GM18508 (cell line): ENCODE measurements at regions not wholly inside any gene's neighbourhood (a gene's known extent, or its start where the extent isn't known, plus 50 kb on each side); places are given as distances from the start of the nearest gene placed in this dataset.

Source experiments
- ATAC-seq: cut with Tn5 transposase; IDR thresholded peaks from one replicate; pipeline ENCODE4 v1.9.1; 2021; ENCODE audit warnings: moderate number of reproducible peaks; ENCODE audit not compliant: insufficient read depth, unreplicated experiment

DNA sequence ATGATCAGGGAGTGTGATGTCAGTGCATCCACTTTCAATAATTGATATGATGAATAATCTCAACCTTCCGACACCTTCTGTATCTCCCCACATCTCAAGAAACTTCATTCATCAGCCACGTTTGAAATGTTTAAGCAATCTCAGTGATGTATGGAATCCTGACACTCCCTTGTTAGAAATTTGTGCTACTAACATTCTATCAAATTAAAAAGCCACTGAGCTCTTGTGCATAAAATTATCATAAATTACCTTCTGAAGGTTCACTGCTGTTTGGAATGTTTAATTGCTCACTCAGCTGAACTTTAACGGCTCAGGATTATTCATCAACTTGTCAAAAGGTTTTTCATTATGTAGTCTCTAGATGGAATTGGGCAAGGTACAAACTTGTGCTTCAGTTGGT, 108.4 kb upstream of the DPH6 start:
- ATAC-seq, result no peak

DNA sequence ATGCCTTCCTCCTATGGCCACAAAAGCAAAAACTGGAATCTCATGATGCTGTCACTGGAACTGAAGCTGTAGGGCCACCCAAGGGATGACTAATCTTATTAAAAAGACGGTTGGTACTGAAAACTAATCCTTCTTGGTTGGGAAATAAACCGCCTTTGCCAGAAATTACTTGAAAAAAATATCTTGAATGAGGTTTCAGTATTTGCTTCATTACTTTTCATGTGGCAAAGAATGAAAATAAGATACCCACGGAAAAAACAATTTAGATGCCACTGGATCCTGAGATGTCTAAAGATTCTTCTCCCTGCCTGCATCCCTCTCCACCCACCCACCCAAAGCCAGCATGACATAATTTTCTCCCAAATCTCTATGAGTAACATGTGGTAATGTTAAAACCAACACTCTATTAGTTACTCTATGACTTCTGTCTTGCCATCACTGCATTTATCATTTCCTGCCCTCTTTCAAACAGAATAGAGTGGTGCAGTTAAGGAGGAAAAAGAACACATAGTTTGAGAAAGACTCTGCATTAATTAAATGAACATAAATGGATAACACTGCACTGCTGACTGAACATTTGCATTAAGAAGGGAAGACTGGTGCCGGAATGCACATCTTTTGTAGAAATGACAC, 111.8 kb upstream of the DPH6 start:
- no peak for ATAC-seq

- no peak for ATAC-seq
Measured at GRCh38 chr15:35663956-35664355, 118.0 kb upstream of the DPH6 start.

GRCh38 chr15:35665896-35666536, 120.1 kb upstream of the DPH6 start:
- ATAC-seq, result no peak

DNA sequence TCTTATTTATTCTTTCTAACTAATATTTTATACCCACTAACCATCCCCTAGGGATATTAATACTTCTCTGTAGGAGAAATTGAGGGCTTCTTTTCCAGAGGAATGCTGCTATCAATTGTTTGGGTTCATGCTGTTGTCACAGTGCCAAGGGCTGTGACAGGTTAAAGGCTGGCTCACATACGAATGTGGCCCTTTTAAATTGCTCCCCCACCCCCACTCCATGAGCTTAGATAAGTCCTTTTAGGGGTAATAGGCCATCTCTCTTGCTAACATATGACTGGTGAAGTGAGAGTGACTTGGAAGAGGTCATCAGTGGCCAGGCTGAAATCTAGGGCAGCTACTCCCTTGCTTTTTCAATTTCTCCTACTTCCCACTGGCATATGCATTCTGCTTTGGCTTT, 121.9 kb upstream of the DPH6 start:
- ATAC-seq, result no peak

DNA sequence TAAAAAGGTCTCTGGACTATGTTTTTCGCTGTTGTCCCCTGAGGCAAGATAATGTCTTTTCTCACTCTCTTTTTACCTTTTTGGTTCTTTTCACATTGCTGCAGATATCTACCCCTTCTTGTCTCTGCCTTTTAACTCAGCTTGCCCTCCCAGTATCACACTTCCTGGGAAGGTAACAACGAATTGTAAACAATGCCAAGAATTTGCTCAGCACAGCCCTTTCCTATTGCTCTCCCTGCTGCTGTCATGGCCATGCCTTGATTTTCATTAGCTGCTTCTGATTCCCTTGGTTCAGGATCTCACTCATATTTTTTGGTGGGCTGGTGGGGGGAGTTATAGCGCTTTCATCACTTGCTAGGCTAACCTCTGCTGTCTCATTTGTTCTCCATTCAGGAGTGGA, 123.1 kb upstream of the DPH6 start:
- no peak for ATAC-seq

DNA sequence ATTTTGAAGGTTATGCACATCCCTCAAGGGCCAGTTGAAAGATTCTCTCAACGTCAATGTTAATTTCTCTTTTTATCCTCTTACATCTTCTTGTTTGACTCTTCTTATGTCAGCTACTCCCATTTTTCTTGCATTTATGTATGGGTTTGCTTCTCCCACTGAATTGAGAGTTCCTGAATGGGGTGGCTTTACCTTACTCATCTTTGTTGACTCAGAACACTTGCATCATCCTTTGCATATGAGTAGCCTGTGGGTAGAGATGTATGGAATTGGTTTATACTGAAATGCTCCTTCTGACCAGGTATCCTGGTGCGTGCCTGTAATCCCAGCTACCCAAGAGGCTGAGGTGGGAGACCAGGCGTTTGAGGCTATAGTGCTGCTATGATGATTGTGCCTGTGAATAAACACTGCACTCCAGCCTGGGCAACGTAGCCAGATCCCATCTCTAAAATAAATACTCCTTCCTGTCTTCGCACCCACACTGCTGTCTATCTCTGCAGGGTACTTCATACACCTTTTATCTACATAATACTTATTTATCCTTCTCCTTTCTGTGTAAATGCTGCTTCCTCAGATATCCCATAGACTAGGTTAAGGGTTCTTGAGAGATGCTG, 123.6 kb upstream of the DPH6 start:
- ATAC-seq, result no peak

DNA sequence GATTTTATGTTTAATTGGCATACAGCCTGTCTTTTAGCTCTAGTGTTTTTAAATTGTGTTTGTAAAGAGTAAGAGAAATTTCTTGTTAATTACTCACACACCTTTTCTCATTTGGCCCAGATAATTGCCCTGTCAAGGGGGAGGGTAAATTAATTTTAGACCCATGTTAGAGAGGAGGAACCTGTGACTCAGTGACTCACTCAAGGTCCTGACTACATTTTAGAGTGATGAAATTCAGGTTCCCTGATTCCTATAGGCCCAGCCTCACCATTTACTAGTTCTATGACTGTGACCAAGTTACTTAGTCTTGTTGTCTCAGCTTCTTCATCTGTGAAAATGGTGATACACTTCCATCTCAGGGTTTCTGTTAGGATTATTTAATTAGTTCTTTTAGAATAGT, 125.2 kb upstream of the DPH6 start:
- no peak for ATAC-seq

DNA sequence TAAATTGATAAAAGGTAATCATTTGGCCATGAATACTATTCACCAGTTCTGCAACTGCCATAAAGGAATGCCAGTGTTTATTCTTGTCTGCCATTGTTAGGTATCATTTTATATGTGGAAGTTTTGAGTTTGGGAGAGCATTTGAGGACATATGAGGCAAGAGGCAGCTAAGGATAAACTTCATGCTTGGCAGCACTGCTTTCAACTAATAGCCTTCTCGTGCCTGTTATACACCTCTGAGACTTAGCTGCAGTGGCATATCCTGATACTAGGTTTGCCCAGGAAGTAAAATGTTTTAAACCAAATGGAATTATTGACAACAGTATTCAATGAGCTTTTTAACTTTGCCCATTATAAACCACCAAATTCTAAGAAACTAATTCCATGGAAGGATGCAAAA, 126.0 kb upstream of the DPH6 start:
- no peak for ATAC-seq

DNA sequence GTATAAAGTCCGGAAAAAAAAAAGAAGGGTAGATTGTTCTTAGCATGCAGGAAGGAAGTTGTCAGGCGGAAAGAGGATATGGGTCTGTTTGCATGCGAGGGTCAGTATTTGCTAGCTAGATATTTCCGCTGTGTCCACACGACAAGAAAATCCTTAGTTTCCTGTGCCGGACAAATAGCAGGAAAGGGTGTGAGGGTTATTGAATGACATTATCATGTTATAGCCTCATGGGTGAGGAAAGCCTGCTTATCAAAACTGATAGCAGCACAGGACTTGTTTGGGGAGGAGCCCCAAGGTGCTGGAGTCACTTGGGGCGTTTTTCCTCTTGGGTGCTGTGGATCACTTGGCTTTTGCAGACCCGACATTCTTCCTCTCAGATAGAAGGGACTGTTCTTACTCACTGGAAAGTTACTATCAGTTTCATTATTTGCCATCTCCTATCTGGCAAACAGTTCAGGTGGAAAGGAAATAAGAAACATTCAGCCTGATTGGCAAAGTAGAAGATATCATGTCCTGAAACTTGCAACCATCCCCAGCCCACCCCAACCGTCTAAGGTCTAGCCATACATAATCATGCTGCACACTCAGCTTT, 127.2 kb upstream of the DPH6 start:
- peak; percentile 66 for ATAC-seq

- no peak for ATAC-seq
Measured at GRCh38 chr15:35674873-35675781, 129.2 kb upstream of the DPH6 start.

DNA sequence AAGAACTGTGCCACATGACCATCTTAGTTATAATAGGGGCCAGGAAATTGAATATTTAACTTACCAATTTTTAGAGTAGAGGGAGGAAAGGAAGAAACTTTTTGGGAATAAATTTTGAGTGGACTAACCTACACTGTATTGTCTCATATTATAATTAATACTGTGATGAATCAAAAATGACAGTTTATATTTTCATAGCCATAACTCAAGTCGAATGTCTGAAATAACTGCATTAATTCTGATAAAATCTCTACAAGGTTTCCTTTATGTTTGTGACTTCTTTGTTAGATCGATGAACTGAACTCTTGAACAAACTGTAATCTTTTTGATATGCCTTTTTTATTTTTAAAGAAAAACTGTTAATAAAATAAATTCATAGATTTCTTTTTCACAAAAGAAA, 132.8 kb upstream of the DPH6 start:
- ATAC-seq, result no peak

GRCh38 chr15:35679186-35679585, 133.2 kb upstream of the DPH6 start:
- no peak for ATAC-seq

DNA sequence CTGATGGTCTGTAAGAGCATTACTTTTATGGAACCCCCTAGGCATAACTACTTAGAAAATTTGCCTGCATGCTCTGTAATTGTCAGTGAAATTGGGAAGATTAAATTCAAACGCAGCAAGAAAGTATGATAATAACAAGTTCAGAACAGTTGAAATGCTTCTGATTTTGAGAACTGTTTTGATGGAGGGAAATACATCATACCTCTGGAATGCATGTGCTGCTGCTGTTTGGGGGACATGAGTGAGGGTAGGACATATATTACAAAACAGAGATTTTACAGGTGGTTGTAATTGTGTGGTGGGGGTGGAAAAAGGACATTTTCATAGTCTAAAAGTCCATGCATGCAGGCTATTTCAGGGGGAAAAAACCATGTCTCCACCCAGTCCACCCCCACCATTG, 135.0 kb upstream of the DPH6 start:
- ATAC-seq, result no peak

DNA sequence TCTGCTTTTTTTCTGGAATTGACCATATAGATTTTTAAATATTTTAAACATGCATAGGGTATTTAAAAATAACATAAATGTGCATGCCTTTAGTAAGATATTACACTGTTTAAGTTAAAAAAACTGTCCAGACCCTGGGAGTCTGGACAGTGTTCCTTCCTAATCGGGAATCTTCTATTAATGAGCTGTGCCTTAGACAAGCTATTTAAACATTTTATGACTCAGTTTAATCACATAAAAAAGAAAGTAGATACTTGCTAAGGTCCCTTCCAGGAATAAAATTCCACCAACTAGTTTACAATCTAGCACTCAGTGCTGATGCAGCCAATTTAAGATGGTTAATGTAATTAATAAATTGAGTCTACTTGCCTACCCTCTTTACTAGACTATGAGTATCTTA, 140.4 kb upstream of the DPH6 start:
- no peak for ATAC-seq

GRCh38 chr15:35689266-35689665, 143.3 kb upstream of the DPH6 start:
- no peak for ATAC-seq

DNA sequence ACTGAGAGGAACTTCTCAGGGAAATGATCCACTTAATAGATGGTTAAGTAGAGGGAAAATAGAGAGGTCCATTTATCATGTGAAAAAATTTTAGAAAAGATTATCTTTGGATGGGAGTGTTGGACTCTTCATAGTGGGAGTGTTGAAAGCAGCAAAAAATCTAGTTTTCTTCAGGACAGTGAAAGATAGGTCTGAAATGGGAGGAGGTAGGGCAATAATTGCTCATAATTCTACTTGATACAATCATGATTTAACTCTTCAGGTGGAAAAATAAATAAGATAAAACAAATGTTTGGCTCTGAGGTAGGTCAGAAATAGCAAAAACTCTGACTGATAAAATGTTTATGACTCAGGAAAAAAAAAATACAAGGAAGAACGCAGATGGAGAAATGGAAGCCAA, 144.1 kb upstream of the DPH6 start:
- ATAC-seq, result no peak

DNA sequence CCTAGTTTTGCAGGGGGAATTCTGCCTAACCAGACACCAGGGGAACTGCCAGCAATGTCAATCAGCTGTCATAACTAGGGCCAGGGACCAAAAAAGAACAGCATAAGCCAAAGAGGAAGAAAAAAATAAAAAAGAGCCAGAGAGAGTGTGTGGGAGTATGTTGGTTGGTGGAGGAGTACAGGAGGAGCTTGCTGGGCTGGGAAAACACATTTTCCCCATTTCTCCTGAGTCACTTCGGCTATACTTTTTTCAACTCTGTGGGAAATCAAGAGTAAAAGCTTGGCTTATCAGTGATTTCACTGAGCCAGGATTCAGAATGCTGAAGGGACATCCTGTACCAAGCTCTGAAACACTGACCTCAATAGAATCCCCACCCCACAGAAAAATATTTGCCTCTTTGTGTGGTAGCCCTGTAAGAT, 144.7 kb upstream of the DPH6 start:
- no peak for ATAC-seq

DNA sequence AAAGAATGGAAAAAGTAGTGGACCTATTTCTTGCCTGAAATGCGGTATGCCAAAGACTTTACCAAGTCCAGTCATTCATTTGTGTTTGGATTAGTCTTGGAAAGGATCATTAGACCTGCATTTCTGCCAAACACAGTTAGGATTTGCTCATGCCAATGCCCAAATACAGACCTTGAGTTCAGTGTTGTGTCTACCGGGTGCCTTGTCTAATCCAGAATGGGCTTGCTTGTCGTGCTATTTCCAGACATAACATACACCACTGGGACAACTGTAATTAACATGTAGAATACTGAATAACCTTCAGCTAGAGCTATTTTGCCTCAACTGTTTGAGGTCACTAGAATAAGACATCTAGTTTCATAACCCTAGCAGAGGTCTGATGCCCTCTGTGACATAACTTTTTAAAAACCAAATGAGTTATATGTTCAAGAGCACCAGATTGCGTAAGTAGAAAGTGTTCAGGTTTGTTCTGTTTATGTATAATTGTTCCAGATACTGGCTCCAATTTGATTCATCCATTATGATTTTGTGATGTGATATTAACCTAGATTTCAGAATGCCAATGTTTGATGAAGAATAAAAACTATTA, 145.3 kb upstream of the DPH6 start:
- ATAC-seq, result no peak
